MM.1S (cell line): ENCODE measurements at regions not wholly inside any gene's neighbourhood (a gene's known extent, or its start where the extent isn't known, plus 50 kb on each side); places are given as distances from the start of the nearest gene placed in this dataset.

Source experiments
- EZH2 ChIP-seq: fragments of 300-600 bp; sonication (generic); optimal IDR thresholded peaks from 2 replicates; pipeline ENCODE3; 2017; ENCODE audit warnings: low read depth, mild to moderate bottlenecking, antibody characterized with exemption, low read length, mixed read lengths
- TF ChIP-seq, protein P1 (sequence below): fragments of 300-600 bp; sonication (generic); IDR thresholded peaks from 2 replicates; pipeline ENCODE4 v1.5.1; 2016; ENCODE audit warnings: antibody characterized with exemption, low read length, mixed read lengths

DNA sequence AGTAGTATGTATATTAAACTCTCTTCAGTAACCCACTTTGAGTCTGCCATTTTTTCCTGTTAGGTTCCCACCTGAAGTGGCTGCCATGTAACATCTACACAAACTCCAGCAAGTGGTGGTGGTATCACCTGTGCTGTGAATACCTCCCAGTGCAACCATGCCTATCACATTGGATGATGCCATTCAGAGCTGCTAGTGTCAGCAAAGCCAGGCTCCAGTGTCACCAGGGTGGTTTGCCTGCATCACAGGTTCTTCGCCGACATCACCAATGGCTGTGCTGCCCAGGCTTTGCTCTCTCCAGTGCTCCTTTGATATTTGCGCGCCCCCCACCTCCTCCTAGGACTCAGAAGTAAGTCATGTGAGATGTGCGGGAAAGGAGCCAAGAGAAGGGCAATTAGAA lies 162.6 kb upstream of the FOXA2 start:
- TF ChIP-seq, protein P1, sequence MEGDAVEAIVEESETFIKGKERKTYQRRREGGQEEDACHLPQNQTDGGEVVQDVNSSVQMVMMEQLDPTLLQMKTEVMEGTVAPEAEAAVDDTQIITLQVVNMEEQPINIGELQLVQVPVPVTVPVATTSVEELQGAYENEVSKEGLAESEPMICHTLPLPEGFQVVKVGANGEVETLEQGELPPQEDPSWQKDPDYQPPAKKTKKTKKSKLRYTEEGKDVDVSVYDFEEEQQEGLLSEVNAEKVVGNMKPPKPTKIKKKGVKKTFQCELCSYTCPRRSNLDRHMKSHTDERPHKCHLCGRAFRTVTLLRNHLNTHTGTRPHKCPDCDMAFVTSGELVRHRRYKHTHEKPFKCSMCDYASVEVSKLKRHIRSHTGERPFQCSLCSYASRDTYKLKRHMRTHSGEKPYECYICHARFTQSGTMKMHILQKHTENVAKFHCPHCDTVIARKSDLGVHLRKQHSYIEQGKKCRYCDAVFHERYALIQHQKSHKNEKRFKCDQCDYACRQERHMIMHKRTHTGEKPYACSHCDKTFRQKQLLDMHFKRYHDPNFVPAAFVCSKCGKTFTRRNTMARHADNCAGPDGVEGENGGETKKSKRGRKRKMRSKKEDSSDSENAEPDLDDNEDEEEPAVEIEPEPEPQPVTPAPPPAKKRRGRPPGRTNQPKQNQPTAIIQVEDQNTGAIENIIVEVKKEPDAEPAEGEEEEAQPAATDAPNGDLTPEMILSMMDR: no peak
- TF ChIP-seq EZH2: no peak
